Endothelial cell of umbilical vein (primary cell): ENCODE measurements at regions not wholly inside any gene's neighbourhood (a gene's known extent, or its start where the extent isn't known, plus 50 kb on each side); places are given as distances from the start of the nearest gene placed in this dataset.

Source experiments
- BruUV-seq: library from RNA; stranded (reverse); fragments of 400-500 nt; replicated peaks from 2 replicates; lab custom pipeline; 2021; lab: Mats Ljungman, UMichigan
- CTCF ChIA-PET: fragments of 300-600, 350-600 bp; sonication (Branson Sonifier 250); formaldehyde crosslinking; loops from one replicate; lab custom pipeline; 2021; ENCODE audit warnings: antibody characterized with exemption, inconsistent platforms; lab: Charles Lee
- POLR2A ChIA-PET: fragments of 300-600, 350-600 bp; sonication (Branson Sonifier 250); formaldehyde crosslinking; loops from one replicate; lab custom pipeline; 2021; ENCODE audit warnings: antibody characterized with exemption, inconsistent platforms; lab: Charles Lee
- DNase-seq: peaks from one replicate; pipeline ENCODE4 v3.0.0-alpha.2; 2011; ENCODE audit warnings: low read depth, low spot score
- FAIRE-seq: peaks from 2 replicates; lab custom pipeline; 2011; peaks lifted over from hg19 to GRCh38; lab: Jason Lieb, UNC
- H2AFZ ChIP-seq: 2 replicates; pipeline ENCODE4 v1.6.0; 2012; ENCODE audit warnings: low read depth, low read length, control low read depth, inconsistent platforms
- H3K27ac ChIP-seq: 2 replicates; pipeline ENCODE4 v1.5.1; 2011; ENCODE audit warnings: low read depth, mild to moderate bottlenecking, control low read depth, low read length, moderate library complexity; ENCODE audit not compliant: insufficient read depth
- H3K27me3 ChIP-seq, 2 experiments: 2 replicates each; pipeline versions ENCODE4 v1.6.0 to v1.6.1; 2011; ENCODE audit warnings: low read length in 2 of 2, mixed read lengths in 1 of 2; ENCODE audit not compliant: control insufficient read depth in 2 of 2, insufficient read depth in 2 of 2
- H3K36me3 ChIP-seq, 2 experiments: 2 replicates in 1 of 2; 3 replicates in 1 of 2; pipeline ENCODE4 v1.5.1; 2011; ENCODE audit warnings: low read length in 2 of 2, mild to moderate bottlenecking in 1 of 2, moderate library complexity in 1 of 2; ENCODE audit not compliant: control insufficient read depth in 2 of 2, insufficient read depth in 2 of 2; ENCODE audit errors: extremely low read depth in 1 of 2
- H3K4me1 ChIP-seq: 3 replicates; pipeline ENCODE4 v1.5.1; 2011; ENCODE audit warnings: mild to moderate bottlenecking, low read length; ENCODE audit not compliant: control insufficient read depth, insufficient read depth; ENCODE audit errors: extremely low read depth
- H3K4me2 ChIP-seq: 2 replicates; pipeline ENCODE4 v1.6.1; 2011; ENCODE audit warnings: low read length, control low read depth, mixed read lengths; ENCODE audit not compliant: insufficient read depth
- H3K4me3 ChIP-seq, 3 experiments: fragments of 200-600 bp in 1 of 3; sonication (generic), shearing (Covaris generic) in 1 of 3; replicated peaks in 1 of 3; 2 replicates each; pipeline ENCODE4 v1.5.1; 2011 to 2016; ENCODE audit warnings: control low read depth in 3 of 3, low read length in 3 of 3, mild to moderate bottlenecking in 2 of 3, inconsistent platforms in 1 of 3, low read depth in 1 of 3, moderate library complexity in 1 of 3; ENCODE audit not compliant: insufficient read depth in 1 of 3
- H3K79me2 ChIP-seq: 2 replicates; pipeline ENCODE4 v1.6.0; 2012; ENCODE audit warnings: low read length, inconsistent platforms; ENCODE audit not compliant: control insufficient read depth, insufficient read depth
- H3K9ac ChIP-seq: replicated peaks from 2 replicates; pipeline ENCODE3; 2011; ENCODE audit warnings: low read length, control low read depth; ENCODE audit not compliant: insufficient read depth; ENCODE audit errors: extremely low read depth
- H3K9me1 ChIP-seq: replicated peaks from 3 replicates; pipeline ENCODE4 v1.6.0; 2011; ENCODE audit warnings: mild to moderate bottlenecking, low read length; ENCODE audit not compliant: control insufficient read depth, insufficient read depth; ENCODE audit errors: extremely low read depth
- H3K9me3 ChIP-seq: replicated peaks from 2 replicates; pipeline ENCODE4 v1.5.1; 2012; ENCODE audit warnings: low read length, inconsistent platforms; ENCODE audit not compliant: control insufficient read depth, insufficient read depth
- H4K20me1 ChIP-seq: replicated peaks from 2 replicates; pipeline ENCODE3; 2011; ENCODE audit warnings: mild to moderate bottlenecking, low read length; ENCODE audit not compliant: control insufficient read depth, insufficient read depth; ENCODE audit errors: extremely low read depth
- CTCF ChIP-seq, 2 donors: IDR thresholded peaks; 1 replicate in 1 of 2; 2 replicates in 1 of 2; pipeline ENCODE4 v1.5.1; 2011; ENCODE audit warnings: low read length in 2 of 2, mild to moderate bottlenecking in 2 of 2, moderate library complexity in 2 of 2, control low read depth in 1 of 2, inconsistent platforms in 1 of 2, low read depth in 1 of 2; ENCODE audit not compliant: insufficient read depth in 1 of 2; ENCODE audit errors: extremely low read depth in 1 of 2
- EZH2 ChIP-seq: IDR thresholded peaks from 2 replicates; pipeline ENCODE4 v1.6.1; 2012; ENCODE audit warnings: borderline replicate concordance, low read depth, mild to moderate bottlenecking, moderate library complexity, low read length, inconsistent platforms; ENCODE audit not compliant: severe bottlenecking
- FOS ChIP-seq: IDR thresholded peaks from 2 replicates; pipeline ENCODE4 v1.6.1; 2011; ENCODE audit warnings: mild to moderate bottlenecking, low read length, moderate library complexity, borderline replicate concordance; ENCODE audit not compliant: insufficient read depth
- GATA2 ChIP-seq: IDR thresholded peaks from 2 replicates; pipeline ENCODE4 v1.7.0; 2011; ENCODE audit warnings: low read depth, mild to moderate bottlenecking, moderate library complexity, mixed read lengths, low read length; ENCODE audit not compliant: insufficient read length, insufficient read depth
- JUN ChIP-seq: IDR thresholded peaks from 2 replicates; pipeline ENCODE4 v1.6.1; 2011; ENCODE audit warnings: borderline replicate concordance, low read depth; ENCODE audit not compliant: insufficient read length, insufficient read depth
- MYC ChIP-seq: IDR thresholded peaks from one replicate; pipeline ENCODE4 v1.6.1; 2011; ENCODE audit warnings: mild to moderate bottlenecking, low read depth, low read length
- POLR2A ChIP-seq: IDR thresholded peaks from 2 replicates; pipeline ENCODE4 v1.6.1; 2012; ENCODE audit warnings: low read depth, mild to moderate bottlenecking, control low read depth, low read length
- POLR2AphosphoS5 ChIP-seq: IDR thresholded peaks from 2 replicates; pipeline ENCODE4 v1.6.1; 2012; ENCODE audit warnings: low read depth, mild to moderate bottlenecking, control low read depth, low read length, moderate library complexity; ENCODE audit not compliant: insufficient read depth
- dilution Hi-C: fragments of 300-500 bp; cut with MboI; formaldehyde crosslinking; loops from one replicate; pipeline ENCODE4 v1.15.0; 2019; ENCODE audit warnings: low sequenced_read_pairs; ENCODE audit not compliant: extremely low pct_ligation_motif_present
- intact Hi-C: fragments of 100-400 bp; cut with micrococcal nuclease; formaldehyde crosslinking; loops from one replicate; pipeline ENCODE4 v1.10.0; 2022
- TF ChIP-seq, protein P1 (sequence below): IDR thresholded peaks from 2 replicates; pipeline ENCODE4 v1.6.1; 2011; ENCODE audit not compliant: insufficient read depth, insufficient read length

- H3K9me3 ChIP-seq = no peaks in the 10 kb centered on the region
- H3K36me3 ChIP-seq = no peaks in the 10 kb centered on the region
- POLR2A ChIA-PET = no interaction called here
- no peak overlapping the region for H3K27ac ChIP-seq
- H3K9me1 ChIP-seq = no peaks in the 10 kb centered on the region
- no TSS peak for BruUV-seq
- DNase-seq (no peak), FAIRE-seq (no peak)
- H3K9ac ChIP-seq = no peak overlapping the region
- intact Hi-C loops = no loop called here
- no peaks in the 10 kb centered on the region for H4K20me1 ChIP-seq
- no peak overlapping the region for H2AFZ ChIP-seq
- H3K4me3 ChIP-seq = no peak overlapping the region
- H3K27me3 ChIP-seq = no peaks in the 10 kb centered on the region
- TF ChIP-seq FOS (no peak), GATA2 (no peak), EZH2 (no peak), CTCF (IDR thresholded peaks at IDR 0.05; ENCODE audit: extremely low read depth in 1 of 2, insufficient read depth in 1 of 2, low read depth in 1 of 2, low read length in 2 of 2) (no peak), POLR2A (no peak), JUN (no peak), POLR2AphosphoS5 (no peak), MYC (no peak)
- TF ChIP-seq, protein P1, sequence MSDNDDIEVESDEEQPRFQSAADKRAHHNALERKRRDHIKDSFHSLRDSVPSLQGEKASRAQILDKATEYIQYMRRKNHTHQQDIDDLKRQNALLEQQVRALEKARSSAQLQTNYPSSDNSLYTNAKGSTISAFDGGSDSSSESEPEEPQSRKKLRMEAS = no peak
- dilution Hi-C loops = no loop called here
- no peaks in the 10 kb centered on the region for H3K4me1 ChIP-seq
- H3K4me2 ChIP-seq = no peak overlapping the region
- no peaks in the 10 kb centered on the region for H3K79me2 ChIP-seq
- CTCF ChIA-PET = no interaction called here
Measured at GRCh38 chr2:146238254-146238966, 1606.4 kb upstream of the ACVR2A start.
